H9 (cell line): ENCODE measurements at regions not wholly inside any gene's neighbourhood (a gene's known extent, or its start where the extent isn't known, plus 50 kb on each side); places are given as distances from the start of the nearest gene placed in this dataset.

Experiments used
- DNase-seq: peaks from one replicate; pipeline ENCODE4 v3.0.0-alpha.2; 2017
- H2AFZ ChIP-seq: one replicate; pipeline ENCODE4 v1.6.1; 2013; ENCODE audit warnings: mild to moderate bottlenecking, low read length, control low read depth, moderate library complexity
- H2AK5ac ChIP-seq: 2 replicates; pipeline ENCODE4 v1.6.1; 2013; ENCODE audit warnings: low read length, control low read depth, mixed read lengths; ENCODE audit not compliant: insufficient read length
- H2BK120ac ChIP-seq: one replicate; pipeline ENCODE4 v1.6.1; 2013; ENCODE audit warnings: low read depth, mild to moderate bottlenecking, low read length, control low read depth, inconsistent platforms; ENCODE audit not compliant: poor library complexity, severe bottlenecking
- H2BK12ac ChIP-seq: 2 replicates; pipeline ENCODE4 v1.6.1; 2013; ENCODE audit warnings: low read length, control low read depth, mixed read lengths, low read depth; ENCODE audit not compliant: insufficient read length
- H2BK15ac ChIP-seq: 2 replicates; pipeline ENCODE4 v1.6.1; 2013; ENCODE audit warnings: low read depth, low read length, control low read depth
- H2BK20ac ChIP-seq: one replicate; pipeline ENCODE4 v1.6.1; 2013; ENCODE audit warnings: low read depth, mild to moderate bottlenecking, low read length, control low read depth, inconsistent platforms; ENCODE audit not compliant: poor library complexity, severe bottlenecking
- H2BK5ac ChIP-seq: 2 replicates; pipeline ENCODE4 v1.6.1; 2013; ENCODE audit warnings: low read length, control low read depth, mixed read lengths; ENCODE audit not compliant: insufficient read length
- H3K14ac ChIP-seq: 2 replicates; pipeline ENCODE4 v1.6.1; 2013; ENCODE audit warnings: low read length, control low read depth; ENCODE audit not compliant: insufficient read depth
- H3K18ac ChIP-seq: 2 replicates; pipeline ENCODE4 v1.6.1; 2013; ENCODE audit warnings: low read depth, mild to moderate bottlenecking, mixed read lengths, low read length, control low read depth; ENCODE audit not compliant: insufficient read length
- H3K23ac ChIP-seq: 2 replicates; pipeline ENCODE4 v1.6.1; 2013; ENCODE audit warnings: low read length, control low read depth, mixed read lengths, low read depth; ENCODE audit not compliant: insufficient read length
- H3K23me2 ChIP-seq: 2 replicates; pipeline ENCODE4 v1.6.1; 2013; ENCODE audit warnings: low read depth, mild to moderate bottlenecking, mixed read lengths, low read length, control low read depth; ENCODE audit not compliant: insufficient read length, poor library complexity, severe bottlenecking
- H3K27ac ChIP-seq: 2 replicates; pipeline ENCODE4 v1.5.1; 2013; ENCODE audit warnings: low read length, control low read depth, mixed read lengths, low read depth; ENCODE audit not compliant: insufficient read length
- H3K27me3 ChIP-seq: 2 replicates; pipeline ENCODE4 v1.6.1; 2013; ENCODE audit warnings: low read length, control low read depth, inconsistent platforms; ENCODE audit not compliant: insufficient read depth
- H3K4ac ChIP-seq: 2 replicates; pipeline ENCODE4 v1.6.1; 2013; ENCODE audit warnings: low read depth, mild to moderate bottlenecking, control low read depth, inconsistent platforms, low read length, moderate library complexity
- H3K4me1 ChIP-seq: 2 replicates; pipeline ENCODE4 v1.6.1; 2013; ENCODE audit warnings: low read length, control low read depth, inconsistent platforms; ENCODE audit not compliant: insufficient read depth
- H3K4me2 ChIP-seq: 2 replicates; pipeline ENCODE4 v1.6.1; 2013; ENCODE audit warnings: low read length, control low read depth, mixed read lengths; ENCODE audit not compliant: insufficient read length, insufficient read depth
- H3K56ac ChIP-seq: 2 replicates; pipeline ENCODE4 v1.6.1; 2013; ENCODE audit warnings: low read depth, mild to moderate bottlenecking, mixed read lengths, low read length, control low read depth; ENCODE audit not compliant: insufficient read length
- H3K79me1 ChIP-seq: 2 replicates; pipeline ENCODE4 v1.6.1; 2013; ENCODE audit warnings: low read depth, mild to moderate bottlenecking, moderate library complexity, low read length, control low read depth, inconsistent platforms; ENCODE audit not compliant: insufficient read depth, poor library complexity, severe bottlenecking
- H3K79me2 ChIP-seq: 2 replicates; pipeline ENCODE4 v1.6.1; 2013; ENCODE audit warnings: low read length, control low read depth, inconsistent platforms; ENCODE audit not compliant: insufficient read depth
- H3K9ac ChIP-seq: 2 replicates; pipeline ENCODE4 v1.6.1; 2013; ENCODE audit warnings: low read length, control low read depth, mixed read lengths; ENCODE audit not compliant: insufficient read length; ENCODE audit errors: extremely low read depth
- H3K9me3 ChIP-seq: one replicate; pipeline ENCODE4 v1.6.1; 2013; ENCODE audit warnings: low read depth, low read length, inconsistent platforms; ENCODE audit not compliant: control insufficient read depth
- H3T11ph ChIP-seq: one replicate; pipeline ENCODE4 v1.6.1; 2013; ENCODE audit warnings: mild to moderate bottlenecking, low read length, control low read depth, inconsistent platforms
- H4K20me1 ChIP-seq: one replicate; pipeline ENCODE4 v1.6.1; 2013; ENCODE audit not compliant: control insufficient read depth, insufficient read length, insufficient read depth
- H4K5ac ChIP-seq: 2 replicates; pipeline ENCODE4 v1.6.1; 2013; ENCODE audit warnings: low read depth, mild to moderate bottlenecking, mixed read lengths, low read length, control low read depth; ENCODE audit not compliant: insufficient read length
- H4K8ac ChIP-seq: replicated peaks from 2 replicates; pipeline ENCODE4 v1.6.1; 2013; ENCODE audit warnings: low read length, control low read depth, mixed read lengths, low read depth; ENCODE audit not compliant: insufficient read length
- H4K91ac ChIP-seq: 2 replicates; pipeline ENCODE4 v1.6.1; 2013; ENCODE audit warnings: low read depth, mild to moderate bottlenecking, moderate library complexity, mixed read lengths, low read length, control low read depth; ENCODE audit not compliant: insufficient read length
- H3K27ac Mint-ChIP-seq, 3 experiments: 2 replicates in 2 of 3; 3 replicates in 1 of 3; pipeline ENCODE4 v1.8.0; 2020 to 2021; ENCODE audit warnings: mixed read lengths in 3 of 3, mild to moderate bottlenecking in 1 of 3, moderate library complexity in 1 of 3
- H3K27me3 Mint-ChIP-seq: 2 replicates; pipeline ENCODE4 v1.8.0; 2021; ENCODE audit warnings: low read depth, mild to moderate bottlenecking, moderate library complexity, mixed read lengths
- H3K36me3 Mint-ChIP-seq, 3 experiments: 2 replicates in 2 of 3; 3 replicates in 1 of 3; pipeline ENCODE4 v1.8.0; 2020 to 2021; ENCODE audit warnings: low read depth in 3 of 3, mixed read lengths in 3 of 3; ENCODE audit not compliant: insufficient read depth in 1 of 3
- H3K4me1 Mint-ChIP-seq, 2 experiments: 2 replicates each; pipeline ENCODE4 v1.8.0; 2020; ENCODE audit warnings: mixed read lengths in 2 of 2
- H3K4me3 Mint-ChIP-seq, 2 experiments: 2 replicates in 1 of 2; 3 replicates in 1 of 2; pipeline ENCODE4 v1.8.0; 2020 to 2021; ENCODE audit warnings: mild to moderate bottlenecking in 2 of 2, mixed read lengths in 2 of 2, moderate library complexity in 1 of 2
- H3K9me3 Mint-ChIP-seq, 2 experiments: 2 replicates in 1 of 2; 3 replicates in 1 of 2; pipeline ENCODE4 v1.8.0; 2020; ENCODE audit warnings: mild to moderate bottlenecking in 2 of 2, mixed read lengths in 2 of 2, moderate library complexity in 1 of 2
- CTCF ChIP-seq: fragments of 200-600 bp; sonication (generic); conservative IDR thresholded peaks from 3 replicates; pipeline ENCODE4 v1.8.0; 2021; ENCODE audit warnings: antibody characterized with exemption, mild to moderate bottlenecking
- WGBS: extraction: QIAGEN DNeasy Blood & Tissue Kit; methylation state at CpG from one replicate; pipeline ENCODE4 v1.1.7; 2013; ENCODE audit warnings: missing lambda C conversion rate, low lambda C conversion rate, mixed read lengths; ENCODE audit not compliant: insufficient read length; ENCODE audit errors: extremely low coverage; 5-methylcytosine and 5-hydroxymethylcytosine counted together

DNA sequence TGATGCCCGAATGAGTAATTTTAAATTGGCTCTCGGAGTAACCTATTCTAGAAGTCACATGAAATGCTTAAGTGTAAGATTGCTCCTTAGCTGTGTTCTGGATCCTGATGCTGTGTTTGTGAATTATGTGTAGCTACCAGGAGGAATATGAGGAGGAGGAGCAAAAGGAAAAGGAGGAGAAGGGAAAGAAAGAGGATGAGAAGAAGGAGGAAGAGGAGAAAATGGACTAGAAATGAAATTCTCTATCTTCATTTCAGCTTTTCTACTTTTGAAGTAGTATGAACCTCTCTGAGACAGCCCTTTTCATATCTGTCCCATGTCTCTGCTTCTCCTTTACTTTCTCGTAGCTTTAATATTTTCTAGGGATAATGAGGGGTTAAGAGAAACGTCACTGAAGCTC, 119.4 kb upstream of the ACTBL2 start:
- Histone ChIP-seq H3K9ac (no peak overlapping the region), H3K27me3 (no peaks in the 10 kb centered on the region), H4K8ac (no peak overlapping the region), H3K14ac (no peak overlapping the region), H2BK20ac (no peak overlapping the region), H2AK5ac (no peak overlapping the region), H3K27ac (no peak overlapping the region), H3K79me1 (no peaks in the 10 kb centered on the region), H2BK12ac (no peak overlapping the region), H4K91ac (no peak overlapping the region), H3T11ph (no peak overlapping the region), H3K23ac (no peak overlapping the region), H3K56ac (no peak overlapping the region), H2BK5ac (no peak overlapping the region), H4K5ac (no peak overlapping the region), H3K9me3 (no peaks in the 10 kb centered on the region), H2BK120ac (no peak overlapping the region), H3K18ac (no peak overlapping the region), H3K23me2 (no peaks in the 10 kb centered on the region), H3K4ac (no peak overlapping the region), H2BK15ac (no peak overlapping the region), H4K20me1 (no peaks in the 10 kb centered on the region), H3K79me2 (no peaks in the 10 kb centered on the region), H3K4me2 (no peak overlapping the region), H2AFZ (no peak overlapping the region), H3K4me1 (no peaks in the 10 kb centered on the region)
- TF ChIP-seq CTCF: no peak
- Mint-ChIP-seq H3K9me3 (no peaks in the 10 kb centered on the region; a peak in 1 of 5 replicates), H3K36me3 (no peaks in the 10 kb centered on the region), H3K27ac (no peak overlapping the region), H3K4me3 (no peak overlapping the region), H3K27me3 (peaks cover 2% of the 10 kb centered on the region; the same call in 1 of the 2 replicates), H3K4me1 (no peaks in the 10 kb centered on the region)
- no CpG with 5 or more reads among the region's 4 CpGs for WGBS
- DNase-seq: no peak
